Colonic mucosa (tissue), 4 donors: ENCODE measurements at regions not wholly inside any gene's neighbourhood (a gene's known extent, or its start where the extent isn't known, plus 50 kb on each side); places are given as distances from the start of the nearest gene placed in this dataset.

Experiments
- DNase-seq: peaks from one replicate; pipeline ENCODE4 v3.0.0-alpha.2; 2020
- H3K27ac ChIP-seq: fragments of 200-600 bp; one replicate; pipeline ENCODE4 v1.8.0; 2021
- H3K27me3 ChIP-seq: fragments of 200-600 bp; one replicate; pipeline ENCODE4 v1.8.0; 2021
- H3K36me3 ChIP-seq: fragments of 200-600 bp; one replicate; pipeline ENCODE4 v1.8.0; 2021
- H3K4me1 ChIP-seq: fragments of 200-600 bp; one replicate; pipeline ENCODE4 v1.8.0; 2021; ENCODE audit warnings: mild to moderate bottlenecking
- H3K4me3 ChIP-seq: fragments of 200-600 bp; one replicate; pipeline ENCODE4 v1.8.0; 2021
- H3K9ac ChIP-seq, 2 donors: one replicate each; pipeline ENCODE4 v1.7.0; 2013; ENCODE audit warnings: control low read depth in 2 of 2, low read depth in 2 of 2, low read length in 2 of 2
- H3K9me3 ChIP-seq: fragments of 200-600 bp; one replicate; pipeline ENCODE4 v1.8.0; 2021
- intact Hi-C: fragments of 100-400 bp; cut with DNase I; formaldehyde crosslinking; loops from one replicate; pipeline ENCODE4 v1.14.1; 2022
- TF ChIP-seq, protein P1 (sequence below): fragments of 200-600 bp; IDR thresholded peaks from one replicate; pipeline ENCODE4 v1.8.0; 2022; ENCODE audit warnings: antibody characterized with exemption, mild to moderate bottlenecking
- donor health status: healthy.
- donor health status: DM: no; HTN: no; CAD: no.
- donor health status: DM: no; HTN: no; CAD: no.

DNA sequence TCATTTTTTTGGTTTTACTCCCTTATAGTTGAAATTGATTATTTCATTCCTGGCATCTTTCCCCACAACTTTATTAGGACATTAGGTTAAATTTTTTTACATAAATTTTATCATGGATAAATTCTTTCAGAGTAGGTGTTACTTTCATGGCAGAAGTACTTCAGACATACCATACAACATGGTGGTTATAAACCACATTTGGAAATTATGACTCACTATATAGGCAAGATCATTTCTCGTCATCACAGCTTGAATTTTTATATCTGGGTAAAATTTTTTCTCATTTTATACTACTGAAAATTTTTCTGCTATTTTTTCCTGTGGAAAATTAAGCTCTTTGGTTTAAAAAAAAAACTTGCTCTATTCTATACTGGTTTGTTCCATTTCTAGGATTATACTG lies 111.9 kb upstream of the COL5A2 start:
- TF ChIP-seq, protein P1, sequence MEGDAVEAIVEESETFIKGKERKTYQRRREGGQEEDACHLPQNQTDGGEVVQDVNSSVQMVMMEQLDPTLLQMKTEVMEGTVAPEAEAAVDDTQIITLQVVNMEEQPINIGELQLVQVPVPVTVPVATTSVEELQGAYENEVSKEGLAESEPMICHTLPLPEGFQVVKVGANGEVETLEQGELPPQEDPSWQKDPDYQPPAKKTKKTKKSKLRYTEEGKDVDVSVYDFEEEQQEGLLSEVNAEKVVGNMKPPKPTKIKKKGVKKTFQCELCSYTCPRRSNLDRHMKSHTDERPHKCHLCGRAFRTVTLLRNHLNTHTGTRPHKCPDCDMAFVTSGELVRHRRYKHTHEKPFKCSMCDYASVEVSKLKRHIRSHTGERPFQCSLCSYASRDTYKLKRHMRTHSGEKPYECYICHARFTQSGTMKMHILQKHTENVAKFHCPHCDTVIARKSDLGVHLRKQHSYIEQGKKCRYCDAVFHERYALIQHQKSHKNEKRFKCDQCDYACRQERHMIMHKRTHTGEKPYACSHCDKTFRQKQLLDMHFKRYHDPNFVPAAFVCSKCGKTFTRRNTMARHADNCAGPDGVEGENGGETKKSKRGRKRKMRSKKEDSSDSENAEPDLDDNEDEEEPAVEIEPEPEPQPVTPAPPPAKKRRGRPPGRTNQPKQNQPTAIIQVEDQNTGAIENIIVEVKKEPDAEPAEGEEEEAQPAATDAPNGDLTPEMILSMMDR: no peak
- no peak overlapping the region for H3K27ac ChIP-seq
- no peak overlapping the region for H3K9ac ChIP-seq
- H3K9me3 ChIP-seq: no peaks in the 10 kb centered on the region
- no peaks in the 10 kb centered on the region for H3K36me3 ChIP-seq
- H3K4me3 ChIP-seq: no peak overlapping the region
- intact Hi-C loops: no loop called here
- H3K4me1 ChIP-seq: no peaks in the 10 kb centered on the region
- H3K27me3 ChIP-seq: no peaks in the 10 kb centered on the region
- DNase-seq: no peak

GRCh38 chr2:189293164-189293563 lies 113.6 kb upstream of the COL5A2 start:
- no peaks in the 10 kb centered on the region for H3K27me3 ChIP-seq
- no peaks in the 10 kb centered on the region for H3K36me3 ChIP-seq
- no peak overlapping the region for H3K27ac ChIP-seq
- no peak overlapping the region for H3K9ac ChIP-seq
- H3K4me1 ChIP-seq: no peaks in the 10 kb centered on the region
- no peaks in the 10 kb centered on the region for H3K9me3 ChIP-seq
- TF ChIP-seq, protein P1: no peak
- no peak for DNase-seq
- intact Hi-C loops: no loop called here
- H3K4me3 ChIP-seq: no peak overlapping the region

- Histone ChIP-seq H3K4me3 (no peak overlapping the region), H3K9me3 (no peaks in the 10 kb centered on the region), H3K9ac (no peak overlapping the region), H3K27me3 (no peaks in the 10 kb centered on the region), H3K27ac (no peak overlapping the region), H3K36me3 (no peaks in the 10 kb centered on the region), H3K4me1 (no peaks in the 10 kb centered on the region)
- no peak for DNase-seq
- TF ChIP-seq, protein P1: no peak
- intact Hi-C loops: no loop called here
Measured at GRCh38 chr2:189297446-189297845, 117.9 kb upstream of the COL5A2 start.

DNA sequence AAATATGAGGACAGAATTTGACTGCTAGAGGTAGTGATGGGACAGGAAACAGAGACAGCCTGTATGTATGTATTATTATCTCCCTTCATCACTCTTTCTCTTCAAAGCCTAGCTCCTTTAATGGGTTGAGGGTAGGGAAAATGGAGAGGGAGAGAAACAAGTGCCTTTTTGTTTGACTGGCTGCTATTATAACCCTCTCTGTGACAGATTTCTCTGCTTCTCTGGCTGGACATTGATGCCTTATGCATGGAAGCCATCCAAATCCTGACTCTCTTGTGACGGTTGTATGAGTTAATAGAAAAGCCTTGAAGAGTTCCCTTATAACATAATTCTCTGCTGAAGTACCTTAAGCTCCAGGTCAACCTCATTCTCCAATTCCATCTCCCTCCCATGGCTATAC lies 118.5 kb upstream of the COL5A2 start:
- TF ChIP-seq, protein P1: no peak
- DNase-seq: no peak
- no peaks in the 10 kb centered on the region for H3K4me1 ChIP-seq
- H3K27ac ChIP-seq: no peak overlapping the region
- H3K9me3 ChIP-seq: no peaks in the 10 kb centered on the region
- intact Hi-C loops: no loop called here
- no peaks in the 10 kb centered on the region for H3K36me3 ChIP-seq
- no peak overlapping the region for H3K9ac ChIP-seq
- H3K4me3 ChIP-seq: no peak overlapping the region
- H3K27me3 ChIP-seq: no peaks in the 10 kb centered on the region

DNA sequence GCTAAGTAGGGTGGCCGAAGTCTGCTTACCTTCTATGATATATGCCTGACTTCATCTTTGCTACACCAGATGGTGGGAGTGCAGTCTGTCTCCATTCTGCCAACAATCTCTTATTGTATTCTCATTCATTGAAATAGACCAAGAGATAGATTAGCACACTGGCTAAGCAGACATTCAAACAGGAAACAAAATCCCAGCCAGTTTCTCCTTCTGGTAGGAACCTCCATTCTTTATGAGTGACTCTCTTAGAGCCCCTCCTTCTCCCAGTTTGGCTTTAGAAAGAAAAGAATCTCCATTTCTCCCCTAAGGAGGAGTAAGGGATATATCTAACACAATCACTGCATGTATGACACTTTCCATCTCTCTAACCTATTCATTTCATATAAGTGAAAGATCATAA lies 118.9 kb upstream of the COL5A2 start:
- Histone ChIP-seq H3K9ac (no peak overlapping the region), H3K27ac (no peak overlapping the region), H3K27me3 (no peaks in the 10 kb centered on the region), H3K4me3 (no peak overlapping the region), H3K4me1 (no peaks in the 10 kb centered on the region), H3K9me3 (no peaks in the 10 kb centered on the region), H3K36me3 (no peaks in the 10 kb centered on the region)
- TF ChIP-seq, protein P1: no peak
- no peak for DNase-seq
- intact Hi-C loops: no loop called here

DNA sequence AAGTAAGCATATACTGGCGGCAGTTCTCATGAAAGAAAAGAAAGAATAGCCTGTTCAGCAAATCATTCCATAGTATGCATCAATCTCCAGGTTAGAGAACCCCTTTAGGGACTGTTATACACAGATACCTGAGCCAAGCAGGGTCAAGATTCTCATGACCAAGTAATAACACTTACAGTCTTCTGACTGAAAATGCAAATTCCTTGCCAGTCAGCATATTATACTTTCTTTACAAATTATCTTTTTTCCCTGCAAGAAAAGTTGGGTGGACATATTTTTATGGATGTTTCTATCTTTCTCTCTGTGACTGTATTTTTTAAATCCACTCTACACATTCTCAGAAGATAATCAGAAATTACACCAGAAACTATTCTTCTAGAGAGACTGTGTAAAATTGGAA lies 120.4 kb upstream of the COL5A2 start:
- Histone ChIP-seq H3K9ac (no peak overlapping the region), H3K27me3 (no peaks in the 10 kb centered on the region), H3K4me1 (no peaks in the 10 kb centered on the region), H3K4me3 (no peak overlapping the region), H3K27ac (no peak overlapping the region), H3K36me3 (no peaks in the 10 kb centered on the region), H3K9me3 (no peaks in the 10 kb centered on the region)
- no peak for DNase-seq
- intact Hi-C loops: no loop called here
- TF ChIP-seq, protein P1: no peak
